ENCODE measurements at regions not wholly inside any gene's neighbourhood (a gene's known extent, or its start where the extent isn't known, plus 50 kb on each side); places are given as distances from the start of the nearest gene placed in this dataset.

DNA sequence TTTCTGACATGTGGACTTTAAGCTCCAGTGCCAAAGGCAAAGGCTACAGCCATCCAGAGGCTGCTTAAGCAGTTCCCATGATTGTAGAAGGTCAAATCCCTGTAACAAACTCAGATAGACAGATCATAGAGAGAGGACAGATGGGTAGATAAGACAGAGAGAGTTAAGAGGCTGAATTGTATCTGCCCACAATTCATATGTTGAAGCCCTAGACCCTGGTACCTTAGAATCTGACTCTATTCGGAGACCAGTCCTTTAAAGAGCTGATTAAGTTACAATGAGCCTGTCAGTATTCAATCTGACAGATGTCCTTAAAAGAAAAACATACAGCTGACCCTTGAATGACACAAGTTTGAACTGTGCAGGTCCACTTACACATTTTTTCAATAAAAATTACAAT lies 115.2 kb downstream of the RAP2A start:
- TF ChIP-seq FOXK2 (IDR thresholded peaks at IDR 0.05) (no peak), NFRKB (IDR thresholded peaks at IDR 0.05) (no peak), TARDBP (IDR thresholded peaks at IDR 0.05) (no peak)
